ENCODE measurements at regions not wholly inside any gene's neighbourhood (a gene's known extent, or its start where the extent isn't known, plus 50 kb on each side); places are given as distances from the start of the nearest gene placed in this dataset.

DNA sequence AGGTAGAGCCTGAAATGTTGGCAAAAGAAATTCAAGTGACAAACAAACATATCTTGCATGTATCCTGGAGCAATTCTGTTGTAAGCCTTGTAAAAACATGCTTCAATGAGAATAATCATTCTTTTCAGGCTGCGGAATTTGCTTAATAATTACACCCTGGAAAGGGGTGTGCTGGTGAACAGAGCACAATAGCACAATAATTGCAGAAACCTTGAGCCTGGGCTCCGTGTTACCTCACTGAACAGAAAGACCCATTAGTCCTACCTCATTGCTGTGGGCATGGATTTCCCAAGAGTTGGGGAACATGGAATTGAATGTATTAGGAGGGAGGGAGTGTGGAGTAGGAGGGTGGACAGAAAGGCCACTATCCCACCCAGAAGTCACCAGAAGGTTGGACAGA lies 168.0 kb upstream of the ALKAL2 start:
- DNase-seq (ENCODE audit: low spot score in 2 of 2) = peak; percentile 57 to 75
- no peaks in the 10 kb centered on the region for H3K9me3 ChIP-seq
- no peaks in the 10 kb centered on the region for H3K27me3 ChIP-seq (ENCODE audit: low read depth)
- peaks cover 4% of the 10 kb centered on the region for H3K4me1 ChIP-seq
- H3K36me3 ChIP-seq (replicated peaks) = no peaks in the 10 kb centered on the region
- no peak overlapping the region for H3K4me3 ChIP-seq
- in situ Hi-C loops (cut with MboI; ENCODE audit: low sequenced_read_pairs) = no loop called here

DNA sequence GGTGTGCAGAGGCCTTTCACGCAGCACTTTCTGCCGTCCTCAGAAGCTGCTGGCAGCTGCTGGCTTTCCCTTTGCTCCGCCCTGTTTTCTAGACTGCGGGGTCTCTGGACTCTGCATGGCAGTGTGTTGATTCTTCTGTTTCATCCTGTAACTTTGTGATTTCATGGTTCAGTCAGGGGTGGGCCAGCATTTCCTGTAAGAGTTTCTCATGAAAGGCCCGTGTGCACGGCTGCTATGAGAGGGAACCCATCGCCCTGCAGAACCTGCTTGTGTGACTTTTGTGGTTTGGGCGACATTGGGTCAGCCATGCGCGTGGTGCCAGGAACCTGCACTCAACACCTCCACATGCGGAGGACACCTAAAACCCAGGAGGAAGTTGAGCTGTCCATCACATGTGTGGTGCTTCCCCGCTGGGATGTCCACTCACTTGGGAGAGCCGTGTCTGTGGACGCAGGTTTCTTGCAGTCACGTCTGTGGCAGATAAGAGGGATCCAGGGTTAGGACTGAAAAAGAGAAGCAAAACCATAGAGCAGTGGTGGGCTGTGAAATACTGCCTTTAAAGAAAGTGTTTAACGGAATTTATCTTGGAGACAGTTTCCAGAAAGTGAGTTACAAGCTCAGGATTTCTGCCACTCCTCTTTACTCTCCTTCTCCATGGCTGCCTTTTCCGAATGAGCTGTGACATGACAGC lies 167.3 kb upstream of the ALKAL2 start:
- no peaks in the 10 kb centered on the region for H3K27me3 ChIP-seq (ENCODE audit: low read depth)
- peaks cover 4% of the 10 kb centered on the region for H3K4me1 ChIP-seq
- no peaks in the 10 kb centered on the region for H3K36me3 ChIP-seq (replicated peaks)
- no peaks in the 10 kb centered on the region for H3K9me3 ChIP-seq
- H3K4me3 ChIP-seq = no peak overlapping the region
- in situ Hi-C loops (cut with MboI; ENCODE audit: low sequenced_read_pairs) = no loop called here
- DNase-seq (ENCODE audit: low spot score in 2 of 2) = no peak

DNA sequence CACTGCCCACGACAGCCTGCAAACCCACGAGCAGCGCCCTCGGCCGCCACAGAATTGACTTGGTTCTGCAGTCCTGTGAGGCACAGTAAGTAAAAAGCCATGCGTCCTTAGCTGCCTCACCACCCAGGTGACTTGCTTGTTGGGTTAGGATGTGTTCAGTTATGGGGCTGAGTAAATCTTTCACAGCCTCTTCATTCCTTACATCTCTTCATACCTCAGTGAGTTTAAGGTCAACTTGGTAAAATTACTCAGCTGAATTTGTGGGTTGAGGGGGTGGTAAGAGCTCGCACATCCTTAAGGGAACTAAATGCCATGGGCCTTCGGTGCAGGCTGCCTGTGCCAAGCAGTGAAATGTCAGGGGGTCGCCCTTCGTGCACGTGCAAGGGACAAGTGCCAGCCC lies 165.2 kb upstream of the ALKAL2 start:
- peaks cover 4% of the 10 kb centered on the region for H3K4me1 ChIP-seq
- no peaks in the 10 kb centered on the region for H3K36me3 ChIP-seq (replicated peaks)
- no peak for DNase-seq (ENCODE audit: low spot score in 2 of 2)
- H3K4me3 ChIP-seq = no peak overlapping the region
- H3K27me3 ChIP-seq (ENCODE audit: low read depth) = no peaks in the 10 kb centered on the region
- in situ Hi-C loops (cut with MboI; ENCODE audit: low sequenced_read_pairs) = no loop called here
- H3K9me3 ChIP-seq = no peaks in the 10 kb centered on the region

DNA sequence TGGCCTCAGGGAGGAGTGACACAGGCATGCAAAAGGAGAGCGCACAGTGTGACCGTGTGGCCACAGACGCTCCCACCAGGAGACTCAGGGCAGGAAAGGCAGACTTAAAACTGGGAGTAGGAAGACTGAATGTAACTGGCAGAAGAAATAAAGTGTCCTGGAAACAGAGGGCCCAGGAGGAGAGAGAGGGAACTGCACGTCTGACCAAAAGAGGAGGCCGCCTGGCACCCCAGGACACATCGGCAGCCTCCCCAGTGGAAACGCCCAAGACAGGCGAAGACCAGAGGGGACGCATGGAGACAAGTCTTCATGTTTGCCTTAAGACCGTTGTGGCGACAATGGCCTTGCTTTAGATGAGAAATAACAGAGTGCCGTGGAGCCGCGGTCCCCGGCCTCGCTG lies 163.6 kb upstream of the ALKAL2 start:
- Histone ChIP-seq H3K4me3 (no peak overlapping the region), H3K4me1 (peaks cover 4% of the 10 kb centered on the region), H3K36me3 (replicated peaks) (no peaks in the 10 kb centered on the region), H3K9me3 (no peaks in the 10 kb centered on the region), H3K27me3 (ENCODE audit: low read depth) (no peaks in the 10 kb centered on the region)
- no peak for DNase-seq (ENCODE audit: low spot score in 2 of 2)
- in situ Hi-C loops (cut with MboI; ENCODE audit: low sequenced_read_pairs) = no loop called here

DNA sequence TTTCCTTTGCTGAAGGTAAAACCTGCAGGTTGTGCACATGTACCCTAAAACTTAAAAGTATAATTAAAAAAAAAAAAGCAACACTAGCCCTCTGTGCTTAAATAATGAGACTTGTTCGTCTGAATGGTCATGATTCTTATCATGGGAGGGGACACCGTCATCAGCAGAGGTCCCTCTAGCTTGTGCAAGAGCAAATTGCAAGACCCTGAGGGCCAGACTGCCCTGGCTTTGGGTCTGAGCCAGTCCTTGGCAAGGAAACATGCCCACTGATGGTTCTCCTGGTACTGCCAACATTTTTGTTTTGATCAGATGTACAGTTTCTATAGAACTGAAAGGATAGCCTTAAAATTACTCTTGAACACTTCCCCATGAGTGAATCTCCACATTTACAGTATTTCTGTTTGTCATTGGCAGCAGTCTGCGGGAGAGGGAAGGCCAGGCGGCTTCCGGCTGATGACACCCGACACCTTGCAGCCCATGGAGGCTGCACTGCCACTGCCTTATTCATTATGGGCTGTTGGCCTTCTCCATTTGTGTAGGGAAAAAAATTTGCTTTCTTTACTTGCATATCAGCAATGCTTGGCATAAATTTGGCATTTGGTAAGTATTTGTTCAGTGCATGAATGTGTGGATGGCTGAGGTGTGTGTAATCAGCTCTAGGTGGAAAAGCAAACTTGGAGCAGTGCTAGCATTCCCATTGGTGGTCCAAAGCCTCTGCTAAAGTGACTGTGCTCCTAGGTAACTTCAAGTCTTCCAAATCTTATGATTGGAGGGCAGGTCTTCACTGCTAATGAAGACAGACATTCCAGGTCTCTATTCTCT lies 161.6 kb upstream of the ALKAL2 start:
- Histone ChIP-seq H3K9me3 (no peaks in the 10 kb centered on the region), H3K36me3 (replicated peaks) (no peaks in the 10 kb centered on the region), H3K4me1 (no peaks in the 10 kb centered on the region), H3K27me3 (ENCODE audit: low read depth) (no peaks in the 10 kb centered on the region), H3K4me3 (no peak overlapping the region)
- no peak for DNase-seq (ENCODE audit: low spot score in 2 of 2)
- in situ Hi-C loops (cut with MboI; ENCODE audit: low sequenced_read_pairs) = no loop called here

DNA sequence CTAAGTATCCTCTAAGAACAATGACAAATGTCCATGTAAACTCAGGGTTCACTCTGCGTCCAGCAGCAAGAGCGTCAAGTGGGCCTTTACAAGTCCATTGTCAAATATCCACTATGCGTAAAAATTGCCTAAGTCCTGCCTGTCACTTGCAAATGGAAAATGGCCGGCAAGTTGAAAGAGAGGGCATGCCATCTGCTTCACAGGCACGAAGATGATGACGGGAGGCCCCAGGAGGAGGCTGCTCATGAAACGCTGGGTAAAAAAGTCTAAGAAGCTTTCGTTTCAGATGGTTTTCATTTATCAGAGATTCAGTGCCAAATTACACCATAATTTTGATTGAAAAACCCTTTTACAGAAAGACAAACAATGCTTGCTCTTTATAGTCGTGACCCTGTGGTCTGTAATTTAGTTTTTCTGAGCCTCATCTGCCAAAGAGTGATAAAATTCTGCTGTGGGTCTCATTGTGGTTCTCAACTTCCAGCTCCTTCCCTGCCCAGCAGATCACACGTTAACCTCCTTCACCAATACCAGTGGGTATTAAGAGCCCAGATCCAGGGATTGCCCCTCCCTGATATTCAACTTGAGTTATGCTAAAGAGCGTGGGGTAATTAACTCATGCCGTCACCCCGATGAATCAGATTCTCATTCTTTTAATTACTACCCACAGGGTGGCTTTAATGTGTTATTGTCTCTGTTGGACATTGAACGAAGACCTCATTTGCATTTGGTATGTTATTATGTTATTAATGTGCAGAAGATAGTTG lies 160.2 kb upstream of the ALKAL2 start:
- in situ Hi-C loops (cut with MboI; ENCODE audit: low sequenced_read_pairs) = no loop called here
- H3K4me1 ChIP-seq = no peaks in the 10 kb centered on the region
- no peaks in the 10 kb centered on the region for H3K9me3 ChIP-seq
- no peak for DNase-seq (ENCODE audit: low spot score in 2 of 2)
- H3K36me3 ChIP-seq (replicated peaks) = no peaks in the 10 kb centered on the region
- H3K27me3 ChIP-seq (ENCODE audit: low read depth) = no peaks in the 10 kb centered on the region
- no peak overlapping the region for H3K4me3 ChIP-seq

DNA sequence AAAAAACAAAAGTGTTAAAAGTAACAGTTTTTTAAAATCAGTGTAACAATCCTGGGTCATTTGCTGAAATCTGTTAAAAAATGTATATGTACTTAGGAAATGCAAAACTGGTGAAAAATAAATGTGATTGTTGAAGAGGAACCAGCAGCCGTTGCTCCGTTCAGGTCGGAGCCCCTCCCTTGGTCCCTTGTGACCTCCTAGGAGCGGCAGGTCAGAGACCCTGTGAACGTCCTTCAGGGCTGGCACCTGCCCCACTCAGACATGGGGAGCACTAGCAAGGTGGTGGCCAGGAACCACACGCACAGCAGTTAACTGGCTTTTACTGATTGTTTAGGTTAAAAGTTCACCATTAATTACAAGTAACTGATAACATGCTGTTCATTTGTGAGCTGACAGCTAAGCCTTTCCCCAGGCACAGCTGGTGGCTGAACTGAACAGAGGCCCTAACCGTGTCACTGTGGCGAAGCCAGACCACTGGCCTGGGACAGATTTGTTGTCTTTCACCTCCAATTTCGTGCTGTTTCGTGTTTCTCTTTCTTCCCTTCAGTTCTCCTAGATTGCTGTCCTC lies 159.2 kb upstream of the ALKAL2 start:
- Histone ChIP-seq H3K36me3 (replicated peaks) (no peaks in the 10 kb centered on the region), H3K9me3 (no peaks in the 10 kb centered on the region), H3K4me1 (no peaks in the 10 kb centered on the region), H3K27me3 (ENCODE audit: low read depth) (no peaks in the 10 kb centered on the region), H3K4me3 (no peak overlapping the region)
- no peak for DNase-seq (ENCODE audit: low spot score in 2 of 2)
- in situ Hi-C loops (cut with MboI; ENCODE audit: low sequenced_read_pairs) = no loop called here

DNA sequence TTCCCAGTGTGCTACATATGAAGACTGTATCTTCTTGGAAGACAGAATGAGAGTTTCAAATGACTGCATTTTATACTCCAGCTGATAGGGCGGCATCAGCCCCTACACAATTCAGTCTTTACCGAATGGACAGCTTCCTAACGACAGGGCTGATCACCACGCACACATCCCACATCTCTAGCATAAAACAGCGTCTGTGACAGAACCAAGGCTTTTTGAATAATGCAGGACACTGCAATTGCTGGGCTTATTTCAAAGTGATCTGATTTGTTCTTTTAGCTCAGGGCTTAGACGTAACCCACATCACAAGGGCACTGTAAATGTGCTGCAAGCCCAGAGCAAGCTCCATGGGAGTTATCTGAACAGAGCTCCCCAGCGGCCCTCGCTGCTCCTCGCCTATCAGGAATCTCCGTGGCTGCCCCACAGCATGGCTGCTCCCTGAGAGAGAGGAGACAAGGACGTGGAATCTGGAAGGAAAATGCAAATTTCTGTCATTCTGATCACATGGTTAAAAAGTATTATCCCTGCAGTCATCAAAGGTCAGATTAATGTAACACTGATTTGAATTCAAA lies 158.5 kb upstream of the ALKAL2 start:
- Histone ChIP-seq H3K36me3 (replicated peaks) (no peaks in the 10 kb centered on the region), H3K4me1 (no peaks in the 10 kb centered on the region), H3K9me3 (no peaks in the 10 kb centered on the region), H3K27me3 (ENCODE audit: low read depth) (no peaks in the 10 kb centered on the region), H3K4me3 (no peak overlapping the region)
- in situ Hi-C loops (cut with MboI; ENCODE audit: low sequenced_read_pairs) = no loop called here
- DNase-seq (ENCODE audit: low spot score in 2 of 2) = no peak

DNA sequence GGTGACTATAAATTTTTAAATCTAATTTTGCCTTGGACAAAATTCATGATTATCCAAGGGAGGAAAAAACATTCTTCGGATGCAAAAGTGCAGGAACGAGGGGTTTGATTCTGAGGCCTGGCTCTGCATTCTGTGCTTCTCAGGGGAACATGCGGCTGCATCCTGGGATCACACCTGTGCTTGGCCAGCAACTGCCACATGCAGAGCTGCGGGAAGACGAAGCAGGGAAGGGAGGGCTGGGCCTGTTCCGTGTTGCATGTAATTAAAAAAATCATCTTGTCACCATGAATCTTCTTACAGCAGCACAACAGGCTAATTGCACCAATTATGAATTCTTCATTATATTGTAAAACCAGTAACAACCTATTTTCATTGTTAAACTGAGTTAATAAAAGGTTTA lies 158.0 kb upstream of the ALKAL2 start:
- Histone ChIP-seq H3K36me3 (replicated peaks) (no peaks in the 10 kb centered on the region), H3K4me1 (no peaks in the 10 kb centered on the region), H3K27me3 (ENCODE audit: low read depth) (no peaks in the 10 kb centered on the region), H3K4me3 (no peak overlapping the region), H3K9me3 (no peaks in the 10 kb centered on the region)
- DNase-seq (ENCODE audit: low spot score in 2 of 2) = no peak
- in situ Hi-C loops (cut with MboI; ENCODE audit: low sequenced_read_pairs) = no loop called here

DNA sequence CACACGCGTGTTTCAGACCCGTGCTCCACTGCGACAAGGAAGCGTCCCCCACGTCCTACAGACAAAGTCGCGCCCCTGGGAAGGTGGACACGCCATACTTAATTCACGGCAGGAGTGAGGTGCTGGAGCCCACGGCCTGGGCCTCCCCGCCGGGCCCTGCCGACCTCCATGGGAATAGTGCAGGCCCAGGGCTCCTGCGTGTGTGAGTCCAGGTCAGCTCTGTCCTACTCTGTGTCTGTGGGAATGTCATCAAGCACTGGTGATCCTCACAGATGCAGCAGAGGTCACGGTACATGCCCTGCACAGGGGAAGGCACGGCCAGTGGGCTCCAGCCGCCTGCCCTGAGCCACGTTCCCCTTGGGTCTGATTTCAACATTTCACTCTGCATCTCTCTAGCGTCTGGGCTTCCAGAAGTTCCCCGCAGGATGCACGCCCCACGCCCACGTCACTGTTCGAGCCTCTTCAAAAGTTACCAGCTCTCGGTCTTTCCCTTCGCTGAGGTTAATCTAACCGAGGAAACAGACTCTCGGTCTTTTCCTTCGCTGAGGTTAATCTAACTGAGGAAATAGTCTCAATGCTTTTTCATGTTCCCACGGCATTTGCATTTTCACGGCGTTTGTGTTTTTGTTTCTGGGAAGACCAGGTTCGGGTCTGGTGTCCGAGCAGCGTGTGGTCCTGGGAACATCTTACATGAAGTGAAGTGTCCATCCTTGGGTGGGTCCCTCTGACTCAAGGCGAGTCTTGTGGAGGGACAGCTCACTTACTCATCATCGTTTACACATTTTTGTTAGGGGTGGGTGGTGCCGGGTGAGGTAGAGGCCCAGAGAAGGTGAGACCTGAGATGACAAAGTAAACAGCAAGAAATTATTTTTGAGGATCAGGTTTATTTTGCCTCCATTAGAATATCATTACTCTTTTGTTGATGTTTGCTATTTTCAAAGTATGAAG lies 157.3 kb upstream of the ALKAL2 start:
- Histone ChIP-seq H3K9me3 (no peaks in the 10 kb centered on the region), H3K4me1 (no peaks in the 10 kb centered on the region), H3K4me3 (no peak overlapping the region), H3K36me3 (replicated peaks) (no peaks in the 10 kb centered on the region), H3K27me3 (ENCODE audit: low read depth) (no peaks in the 10 kb centered on the region)
- DNase-seq (ENCODE audit: low spot score in 2 of 2) = no peak
- in situ Hi-C loops (cut with MboI; ENCODE audit: low sequenced_read_pairs) = no loop called here

DNA sequence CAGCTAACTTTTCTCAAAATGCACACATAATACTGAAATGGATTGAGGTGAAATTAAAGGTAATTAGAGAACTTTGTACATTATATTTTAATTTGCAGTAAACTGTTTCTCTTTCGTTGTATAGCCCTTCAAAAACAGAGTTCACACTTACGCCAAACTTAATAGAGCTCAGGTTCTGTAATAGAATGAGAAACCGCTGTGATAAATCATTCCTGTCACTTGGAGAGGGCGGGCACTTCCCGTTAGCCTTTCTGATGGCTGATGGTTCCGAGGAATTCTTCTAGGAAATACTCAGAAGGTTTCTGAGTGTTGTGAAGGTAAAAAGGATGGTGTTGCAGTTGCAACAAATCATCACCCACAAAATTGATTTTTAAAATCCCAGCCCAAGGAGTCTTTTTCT lies 155.8 kb upstream of the ALKAL2 start:
- H3K9me3 ChIP-seq = no peaks in the 10 kb centered on the region
- no peaks in the 10 kb centered on the region for H3K36me3 ChIP-seq (replicated peaks)
- H3K27me3 ChIP-seq (ENCODE audit: low read depth) = no peaks in the 10 kb centered on the region
- no peak for DNase-seq (ENCODE audit: low spot score in 2 of 2)
- no peak overlapping the region for H3K4me3 ChIP-seq
- in situ Hi-C loops (cut with MboI; ENCODE audit: low sequenced_read_pairs) = no loop called here
- no peaks in the 10 kb centered on the region for H3K4me1 ChIP-seq

DNA sequence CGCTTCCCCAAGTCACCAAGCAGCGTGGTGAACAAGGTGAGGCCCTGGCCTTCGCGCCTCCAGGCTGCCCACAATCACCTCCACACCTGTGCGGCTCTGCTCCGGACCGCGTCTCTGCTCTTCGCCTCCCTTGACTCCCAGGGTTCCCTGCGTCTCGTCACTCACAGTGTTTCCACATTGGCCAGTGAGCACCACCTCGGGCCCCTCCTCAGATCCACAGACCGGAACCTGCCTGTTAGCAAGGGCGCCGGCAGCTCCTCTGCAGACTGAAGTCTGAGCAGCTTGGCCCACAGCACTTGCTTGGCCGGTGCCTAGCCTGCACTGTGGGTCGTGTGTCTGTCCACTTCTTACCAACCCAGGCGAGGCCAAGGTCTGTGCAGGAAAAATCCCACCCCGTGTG lies 155.3 kb upstream of the ALKAL2 start:
- no peaks in the 10 kb centered on the region for H3K9me3 ChIP-seq
- in situ Hi-C loops (cut with MboI; ENCODE audit: low sequenced_read_pairs) = no loop called here
- H3K27me3 ChIP-seq (ENCODE audit: low read depth) = no peaks in the 10 kb centered on the region
- no peak overlapping the region for H3K4me3 ChIP-seq
- H3K4me1 ChIP-seq = no peaks in the 10 kb centered on the region
- DNase-seq (ENCODE audit: low spot score in 2 of 2) = no peak
- no peaks in the 10 kb centered on the region for H3K36me3 ChIP-seq (replicated peaks)
